WI38 (cell line): ENCODE measurements at regions not wholly inside any gene's neighbourhood (a gene's known extent, or its start where the extent isn't known, plus 50 kb on each side); places are given as distances from the start of the nearest gene placed in this dataset.

Source experiments
- H3K4me3 ChIP-seq: 2 replicates; pipeline ENCODE4 v1.5.1; 2011; ENCODE audit warnings: low read depth, mild to moderate bottlenecking, control low read depth, low read length
- TF ChIP-seq, protein P1 (sequence below): IDR thresholded peaks from 2 replicates; pipeline ENCODE4 v1.5.1; 2012; ENCODE audit warnings: low read depth, mild to moderate bottlenecking, control low read depth, low read length

DNA sequence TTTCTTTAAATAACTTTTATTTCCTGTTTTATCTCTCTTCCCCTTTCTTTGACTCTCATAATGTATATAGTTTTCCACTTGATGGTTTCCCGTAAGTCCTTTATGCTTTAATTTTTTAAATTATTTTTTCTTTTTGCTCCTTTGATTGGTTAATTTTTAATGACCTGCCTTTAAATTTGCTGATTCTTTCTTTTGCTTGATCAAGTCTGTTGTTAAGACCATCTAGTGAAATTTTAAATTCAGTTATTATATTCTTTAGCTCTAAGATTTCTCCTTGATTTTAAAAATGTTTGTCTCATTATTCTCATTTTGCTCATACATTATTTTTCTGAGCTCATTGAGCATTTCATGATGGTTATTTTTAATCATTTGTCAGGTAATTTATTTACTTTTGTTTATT, 718.6 kb downstream of the METTL15 start:
- TF ChIP-seq, protein P1, sequence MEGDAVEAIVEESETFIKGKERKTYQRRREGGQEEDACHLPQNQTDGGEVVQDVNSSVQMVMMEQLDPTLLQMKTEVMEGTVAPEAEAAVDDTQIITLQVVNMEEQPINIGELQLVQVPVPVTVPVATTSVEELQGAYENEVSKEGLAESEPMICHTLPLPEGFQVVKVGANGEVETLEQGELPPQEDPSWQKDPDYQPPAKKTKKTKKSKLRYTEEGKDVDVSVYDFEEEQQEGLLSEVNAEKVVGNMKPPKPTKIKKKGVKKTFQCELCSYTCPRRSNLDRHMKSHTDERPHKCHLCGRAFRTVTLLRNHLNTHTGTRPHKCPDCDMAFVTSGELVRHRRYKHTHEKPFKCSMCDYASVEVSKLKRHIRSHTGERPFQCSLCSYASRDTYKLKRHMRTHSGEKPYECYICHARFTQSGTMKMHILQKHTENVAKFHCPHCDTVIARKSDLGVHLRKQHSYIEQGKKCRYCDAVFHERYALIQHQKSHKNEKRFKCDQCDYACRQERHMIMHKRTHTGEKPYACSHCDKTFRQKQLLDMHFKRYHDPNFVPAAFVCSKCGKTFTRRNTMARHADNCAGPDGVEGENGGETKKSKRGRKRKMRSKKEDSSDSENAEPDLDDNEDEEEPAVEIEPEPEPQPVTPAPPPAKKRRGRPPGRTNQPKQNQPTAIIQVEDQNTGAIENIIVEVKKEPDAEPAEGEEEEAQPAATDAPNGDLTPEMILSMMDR, result no peak
- no peak overlapping the region for H3K4me3 ChIP-seq

- TF ChIP-seq, protein P1, result no peak
- no peak overlapping the region for H3K4me3 ChIP-seq
Measured at GRCh38 chr11:28822576-28822975, 714.4 kb downstream of the METTL15 start.

- TF ChIP-seq, protein P1, result no peak
- H3K4me3 ChIP-seq, result no peak overlapping the region
Measured at GRCh38 chr11:28820296-28820989, 712.3 kb downstream of the METTL15 start.

GRCh38 chr11:28819741-28820140, 711.6 kb downstream of the METTL15 start:
- TF ChIP-seq, protein P1, result no peak
- no peak overlapping the region for H3K4me3 ChIP-seq

- TF ChIP-seq, protein P1, result no peak
- H3K4me3 ChIP-seq, result no peak overlapping the region
Measured at GRCh38 chr11:28815110-28815509, 706.9 kb downstream of the METTL15 start.

GRCh38 chr11:28808771-28809170, 700.6 kb downstream of the METTL15 start:
- H3K4me3 ChIP-seq, result no peak overlapping the region
- TF ChIP-seq, protein P1, result no peak

DNA sequence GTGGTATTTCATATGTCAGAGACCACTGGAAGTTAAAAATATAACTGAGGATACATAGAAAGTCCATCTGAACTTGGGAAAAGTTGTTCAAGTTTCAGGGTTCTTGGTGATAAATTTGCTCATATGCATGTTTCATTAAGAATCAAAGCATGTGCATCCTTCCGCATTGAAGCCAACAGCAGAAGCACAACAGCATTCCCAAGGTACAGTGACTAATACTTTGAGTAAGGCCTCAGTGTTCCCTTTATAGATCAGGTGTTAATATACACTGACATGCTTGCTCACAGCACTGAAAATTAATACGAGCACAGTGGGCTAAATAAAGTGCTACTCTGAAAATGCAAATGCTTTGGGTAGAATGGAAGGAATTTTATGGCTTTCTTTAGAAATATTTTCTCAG, 691.1 kb downstream of the METTL15 start:
- no peak overlapping the region for H3K4me3 ChIP-seq
- TF ChIP-seq, protein P1, result no peak
